SK-N-SH (cell line): ENCODE measurements at regions not wholly inside any gene's neighbourhood (a gene's known extent, or its start where the extent isn't known, plus 50 kb on each side); places are given as distances from the start of the nearest gene placed in this dataset.

ENCODE experiments used
- CTCF ChIP-seq: fragments of 200-600 bp; sonication (generic); IDR thresholded peaks from 2 replicates; pipeline ENCODE4 v1.6.1; 2017; ENCODE audit warnings: antibody characterized with exemption, mild to moderate bottlenecking, moderate library complexity
- MAX ChIP-seq: IDR thresholded peaks from 2 replicates; pipeline ENCODE4 v1.4.0; 2012; ENCODE audit warnings: low read depth
- NRF1 ChIP-seq: IDR thresholded peaks from 2 replicates; pipeline ENCODE4 v1.6.1; 2012; ENCODE audit warnings: low read depth, mild to moderate bottlenecking, low read length
- POLR2AphosphoS5 ChIP-seq: IDR thresholded peaks from 2 replicates; pipeline ENCODE4 v1.6.1; 2012; ENCODE audit warnings: low read depth, low read length
- SMC3 ChIP-seq: IDR thresholded peaks from 2 replicates; pipeline ENCODE4 v1.6.1; 2012; ENCODE audit warnings: low read depth, low read length, improper control_type of control experiment

- TF ChIP-seq NRF1 (no peak), SMC3 (no peak), POLR2AphosphoS5 (no peak), CTCF (no peak), MAX (no peak)
These were observed 361.4 kb downstream of the RAPGEF2 start for GRCh38 chr4:159464302-159464701.
